Thymus (tissue), 11 donors: ENCODE measurements at regions not wholly inside any gene's neighbourhood (a gene's known extent, or its start where the extent isn't known, plus 50 kb on each side); places are given as distances from the start of the nearest gene placed in this dataset.
"Not testable (repeated sequence)": the region's sequence is repeated elsewhere in the genome, so short reads cannot be mapped to it uniquely, and the experiment has no call there.

Source experiments
- DNase-seq, 9 donors: peaks; one replicate each; pipeline ENCODE4 v3.0.0-alpha.2; 2013; ENCODE audit warnings: low spot score in 9 of 9, low read depth in 6 of 9, missing footprints in 1 of 9
- H3K27ac ChIP-seq, 2 donors: one replicate each; pipeline ENCODE4 v1.5.1; 2013; ENCODE audit warnings: control low read depth in 1 of 2, low read depth in 1 of 2, low read length in 1 of 2, mild to moderate bottlenecking in 1 of 2, moderate library complexity in 1 of 2
- H3K27me3 ChIP-seq, 2 donors: one replicate each; pipeline ENCODE4 v1.5.1; 2013; ENCODE audit warnings: low read length in 1 of 2; ENCODE audit not compliant: control insufficient read depth in 2 of 2, insufficient read depth in 1 of 2
- H3K36me3 ChIP-seq, 2 donors: one replicate each; pipeline ENCODE4 v1.5.1; 2013; ENCODE audit warnings: low read length in 1 of 2, mild to moderate bottlenecking in 1 of 2, moderate library complexity in 1 of 2; ENCODE audit not compliant: control insufficient read depth in 2 of 2, insufficient read depth in 2 of 2
- H3K4me1 ChIP-seq, 2 donors: one replicate each; pipeline ENCODE4 v1.5.1; 2013; ENCODE audit warnings: low read length in 2 of 2; ENCODE audit not compliant: control insufficient read depth in 2 of 2, insufficient read depth in 2 of 2
- H3K4me3 ChIP-seq, 2 donors: one replicate each; pipeline ENCODE4 v1.5.1; 2013; ENCODE audit warnings: low read length in 2 of 2, control low read depth in 1 of 2, mild to moderate bottlenecking in 1 of 2
- H3K9me3 ChIP-seq, 2 donors: one replicate each; pipeline ENCODE4 v1.5.1; 2013; ENCODE audit warnings: low read length in 1 of 2, mild to moderate bottlenecking in 1 of 2; ENCODE audit not compliant: control insufficient read depth in 2 of 2, insufficient read depth in 1 of 2
- WGBS: extraction: QIAGEN DNeasy Blood & Tissue Kit; methylation state at CpG from one replicate; pipeline ENCODE4 v1.1.7; 2013; 5-methylcytosine and 5-hydroxymethylcytosine counted together
- donor health status: healthy.

DNA sequence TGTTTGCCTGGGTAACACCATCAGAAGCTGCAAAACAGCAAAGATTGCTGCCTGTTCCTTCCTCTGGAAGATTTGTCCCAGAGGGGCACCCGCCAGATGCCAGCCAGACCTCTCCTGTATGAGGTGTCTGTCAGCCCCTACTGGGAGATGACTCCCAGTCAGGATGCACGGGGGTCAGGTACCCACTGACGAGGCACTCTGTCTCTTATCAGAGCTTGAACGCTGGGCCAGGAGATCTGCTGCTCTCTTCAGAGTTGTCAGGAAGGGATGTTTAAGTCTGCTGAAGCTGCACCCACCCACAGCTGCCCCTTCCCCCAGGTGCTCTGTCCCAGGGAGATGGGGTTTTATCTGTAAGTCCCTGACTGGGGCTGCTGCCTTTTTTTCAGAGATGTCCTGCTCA, 207.4 kb upstream of the PDE3A start:
- H3K4me3 ChIP-seq, H3K27ac ChIP-seq, DNase-seq, H3K27me3 ChIP-seq, H3K9me3 ChIP-seq, H3K36me3 ChIP-seq, H3K4me1 ChIP-seq: not testable (repeated sequence)
- 94% methylated on average over 4 of the region's 4 CpGs for WGBS

DNA sequence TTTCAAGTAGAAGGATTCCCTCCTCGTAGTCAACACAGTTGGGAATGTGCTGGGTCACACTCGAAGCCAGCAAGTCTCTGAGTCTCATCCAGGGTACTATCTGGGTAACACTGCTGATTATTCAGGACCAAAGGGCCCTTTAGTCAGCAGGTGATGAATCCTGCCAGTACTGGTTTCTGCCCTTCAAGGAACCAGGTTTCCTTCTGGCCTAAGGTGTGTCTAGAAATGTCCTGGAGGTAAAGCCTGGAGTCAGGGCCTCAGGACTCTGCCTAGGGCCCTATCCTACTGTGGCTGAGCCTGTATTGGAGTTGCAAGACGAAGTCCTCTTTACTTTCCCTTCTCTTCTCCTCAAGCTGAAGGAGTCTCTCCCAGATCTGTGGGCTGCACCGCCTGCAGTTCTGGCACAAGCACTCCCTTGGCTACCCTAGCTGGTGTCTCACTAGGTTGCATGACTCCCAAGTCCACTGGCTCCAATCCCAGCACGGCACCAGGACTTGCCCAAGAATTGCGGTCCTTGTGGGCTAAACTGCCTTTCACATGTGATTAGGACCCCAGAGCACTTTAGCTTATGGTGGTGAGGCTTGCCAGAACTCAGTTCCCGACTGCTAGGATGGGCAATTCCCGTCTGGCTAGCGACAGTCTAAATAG, 193.7 kb upstream of the PDE3A start:
- WGBS, result 94% methylated on average over 9 of the region's 9 CpGs
- no peaks in the 10 kb centered on the region for H3K9me3 ChIP-seq
- no peak for DNase-seq

DNA sequence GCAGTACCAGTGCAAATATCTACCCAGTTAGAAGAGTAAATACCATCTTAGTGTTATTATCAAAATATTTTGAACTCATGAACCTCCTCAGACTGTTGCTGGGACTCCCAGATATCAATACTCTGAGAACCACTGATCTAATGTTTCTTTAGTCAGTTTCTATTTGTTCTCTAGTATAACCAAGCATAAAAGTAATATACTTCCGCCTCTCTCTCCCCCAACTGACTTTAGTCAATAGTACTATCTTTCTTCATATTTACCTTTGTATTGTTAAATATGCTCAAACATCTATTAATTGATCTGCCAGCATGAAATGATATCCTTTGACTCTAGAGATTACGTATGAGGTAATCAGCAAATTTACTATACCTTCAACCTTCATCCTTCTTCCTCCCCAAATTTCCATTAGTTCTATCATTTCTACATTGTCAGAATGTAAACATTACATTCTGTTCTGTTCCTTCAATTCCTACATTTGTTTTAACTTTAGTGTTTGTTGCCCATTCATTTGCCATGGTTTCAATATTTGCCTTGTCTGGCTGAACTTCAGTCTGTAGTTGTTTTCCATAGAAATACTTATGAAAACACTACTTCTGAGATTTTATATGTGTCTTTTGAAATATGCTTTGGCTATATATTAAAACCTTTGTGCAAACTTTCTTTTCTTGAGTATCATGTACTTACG, 192.5 kb upstream of the PDE3A start:
- Histone ChIP-seq H3K27me3 (no peaks in the 10 kb centered on the region), H3K27ac (no peak overlapping the region), H3K9me3 (no peaks in the 10 kb centered on the region), H3K4me3 (no peak overlapping the region), H3K36me3 (no peaks in the 10 kb centered on the region), H3K4me1 (no peaks in the 10 kb centered on the region)
- DNase-seq, result no peak
- WGBS, result 98% methylated on average over 3 of the region's 3 CpGs

More for the DNA sequence above, 193.7 kb upstream of the PDE3A start:
- Histone ChIP-seq H3K27ac (no peak overlapping the region), H3K36me3 (no peaks in the 10 kb centered on the region), H3K4me3 (no peak overlapping the region), H3K27me3 (no peaks in the 10 kb centered on the region), H3K4me1 (no peaks in the 10 kb centered on the region)

DNA sequence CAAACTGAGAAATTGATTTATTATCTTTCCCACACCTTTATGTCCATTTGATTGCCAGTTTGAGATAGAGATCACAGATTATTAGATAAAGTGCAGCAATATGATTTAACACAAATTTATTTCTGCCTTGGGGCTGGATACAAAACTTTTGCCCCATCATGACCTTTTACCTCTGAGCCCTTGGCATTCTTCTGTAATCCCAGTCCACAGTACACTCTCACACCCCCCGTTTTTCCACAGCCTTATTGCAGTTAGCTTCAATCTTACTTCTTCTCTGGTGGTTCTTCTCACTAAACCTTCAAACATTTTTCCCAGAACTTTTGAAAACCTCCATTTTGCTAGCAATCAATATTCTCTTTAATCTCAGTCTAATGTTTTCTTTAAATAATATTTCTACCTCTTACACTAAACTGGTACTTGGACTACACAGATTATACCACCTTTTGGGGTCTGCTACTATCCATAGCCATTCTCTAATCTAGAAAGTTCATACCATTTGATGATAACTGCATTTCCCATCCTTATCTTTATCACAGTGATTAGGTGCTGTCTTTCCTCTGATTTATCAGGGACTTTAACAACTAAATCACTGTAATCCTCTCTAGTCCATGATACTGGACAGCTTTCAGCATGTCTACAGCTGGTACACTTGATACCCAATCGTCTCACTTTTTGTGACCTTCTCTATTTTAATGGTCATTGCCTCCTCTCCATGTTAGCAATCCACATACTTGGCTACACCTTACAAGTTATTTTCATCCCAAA, 186.7 kb upstream of the PDE3A start:
- Histone ChIP-seq H3K27ac (no peak overlapping the region), H3K9me3 (no peaks in the 10 kb centered on the region), H3K4me3 (no peak overlapping the region), H3K36me3 (no peaks in the 10 kb centered on the region), H3K4me1 (no peaks in the 10 kb centered on the region), H3K27me3 (no peaks in the 10 kb centered on the region)
- WGBS, result 85% methylated on average over 2 of the region's 2 CpGs
- no peak for DNase-seq

DNA sequence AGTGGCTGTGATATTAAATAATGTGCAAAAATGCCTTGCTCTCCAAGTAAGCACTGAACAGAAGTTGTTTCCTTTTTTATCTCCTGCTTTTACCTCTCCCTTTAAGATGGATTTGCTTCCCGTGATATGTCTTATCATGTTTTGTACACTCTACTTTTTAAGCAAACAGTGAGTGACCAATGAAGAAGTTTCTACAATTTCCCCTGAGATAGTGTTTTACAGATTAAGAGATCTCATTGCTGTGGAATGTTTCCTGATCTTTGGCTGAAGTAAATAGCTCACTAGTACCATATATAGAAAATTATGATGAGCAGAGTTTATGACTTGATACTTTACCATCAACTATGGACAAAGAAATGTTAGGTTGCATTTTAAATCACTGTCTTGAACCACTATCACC, 184.8 kb upstream of the PDE3A start:
- DNase-seq, result no peak
- Histone ChIP-seq H3K9me3 (no peaks in the 10 kb centered on the region), H3K27ac (no peak overlapping the region), H3K27me3 (no peaks in the 10 kb centered on the region), H3K4me3 (no peak overlapping the region), H3K36me3 (no peaks in the 10 kb centered on the region), H3K4me1 (no peaks in the 10 kb centered on the region)
- WGBS, result 97% methylated on average over 1 of the region's 1 CpG

DNA sequence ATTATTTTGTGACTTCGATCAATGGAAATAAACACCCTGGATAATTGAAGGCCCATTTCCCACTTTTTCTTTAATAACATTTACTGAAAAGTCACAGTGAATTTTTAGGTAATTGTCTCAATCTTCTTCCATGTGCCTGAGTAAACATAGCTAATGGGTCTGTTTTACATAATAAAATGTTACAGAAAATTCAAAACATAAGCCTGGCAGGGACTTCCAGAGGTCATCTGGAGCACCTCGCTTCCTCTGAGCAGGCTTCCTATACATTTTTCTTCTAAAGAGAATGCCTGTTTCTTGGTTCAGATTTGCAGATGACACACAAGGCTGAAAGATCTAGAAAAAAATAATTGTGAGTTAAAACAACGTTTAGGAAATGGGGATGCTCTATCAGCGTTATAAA, 183.8 kb upstream of the PDE3A start:
- no peak for DNase-seq
- 95% methylated on average over 4 of the region's 4 CpGs for WGBS

DNA sequence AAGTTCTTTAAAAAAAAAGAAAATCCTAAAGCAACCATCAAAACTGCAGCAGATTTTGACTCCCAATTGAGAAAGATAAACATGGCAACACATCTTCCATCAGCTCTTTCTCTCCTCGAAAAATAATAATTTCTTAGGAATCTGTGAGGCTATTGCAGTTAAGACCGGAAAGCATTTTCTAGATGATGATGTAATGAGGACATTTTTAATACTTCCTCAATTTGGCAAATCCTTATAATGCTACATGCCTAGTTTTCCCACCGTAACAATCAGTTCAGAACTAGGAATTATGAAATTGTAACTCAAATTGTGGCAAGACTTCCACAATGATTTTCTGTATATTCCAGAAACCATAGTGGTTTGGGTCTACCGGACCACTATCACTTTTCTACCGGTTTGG, 180.9 kb upstream of the PDE3A start:
- Histone ChIP-seq H3K27ac (no peak overlapping the region), H3K36me3 (no peaks in the 10 kb centered on the region), H3K9me3 (no peaks in the 10 kb centered on the region), H3K4me1 (no peaks in the 10 kb centered on the region), H3K4me3 (no peak overlapping the region), H3K27me3 (no peaks in the 10 kb centered on the region)
- 94% methylated on average over 5 of the region's 5 CpGs for WGBS
- no peak for DNase-seq

More for the DNA sequence above, 183.8 kb upstream of the PDE3A start:
- H3K27ac ChIP-seq, result no peak overlapping the region
- H3K27me3 ChIP-seq, result no peaks in the 10 kb centered on the region
- H3K4me1 ChIP-seq, result no peaks in the 10 kb centered on the region
- H3K9me3 ChIP-seq, result no peaks in the 10 kb centered on the region
- H3K4me3 ChIP-seq, result no peak overlapping the region
- H3K36me3 ChIP-seq, result no peaks in the 10 kb centered on the region

DNA sequence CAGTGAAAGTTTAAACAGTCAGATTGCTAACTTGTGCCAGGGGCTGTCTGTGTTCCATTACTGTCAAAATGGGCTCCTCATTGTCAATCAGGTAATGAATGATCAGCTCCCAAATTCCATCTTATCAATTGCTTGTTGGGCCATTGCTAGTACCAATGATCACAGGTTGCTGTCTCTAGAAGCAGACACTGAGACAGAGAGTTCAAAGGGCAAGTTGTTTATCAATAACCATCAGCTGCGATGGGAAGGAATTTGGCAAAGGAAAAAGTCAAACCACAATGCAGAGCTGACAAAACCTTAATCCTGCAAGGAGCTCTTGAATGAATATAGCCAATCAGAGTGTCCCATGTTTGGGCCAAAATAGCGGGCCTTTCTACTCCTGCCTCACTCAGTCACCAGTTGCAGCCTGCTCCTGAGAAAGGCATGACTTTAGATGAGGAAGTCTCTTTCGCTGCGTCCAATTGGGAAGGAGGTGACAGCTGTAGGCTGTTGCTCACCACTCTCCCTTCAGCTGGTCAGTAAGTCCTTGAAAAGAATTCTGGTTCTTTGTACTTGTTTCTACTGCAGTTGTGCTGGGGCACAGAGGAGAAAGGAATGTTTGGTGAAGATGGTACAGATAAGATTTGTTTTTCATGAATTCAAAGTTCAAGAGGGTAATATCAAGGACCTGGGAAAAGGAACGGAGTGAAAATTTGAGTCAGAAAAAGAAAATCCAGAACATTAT, 179.2 kb upstream of the PDE3A start:
- Histone ChIP-seq H3K9me3 (no peaks in the 10 kb centered on the region), H3K36me3 (no peaks in the 10 kb centered on the region), H3K27ac (no peak overlapping the region), H3K4me3 (no peak overlapping the region), H3K27me3 (no peaks in the 10 kb centered on the region), H3K4me1 (no peaks in the 10 kb centered on the region)
- WGBS, result 93% methylated on average over 5 of the region's 5 CpGs
- no peak for DNase-seq

DNA sequence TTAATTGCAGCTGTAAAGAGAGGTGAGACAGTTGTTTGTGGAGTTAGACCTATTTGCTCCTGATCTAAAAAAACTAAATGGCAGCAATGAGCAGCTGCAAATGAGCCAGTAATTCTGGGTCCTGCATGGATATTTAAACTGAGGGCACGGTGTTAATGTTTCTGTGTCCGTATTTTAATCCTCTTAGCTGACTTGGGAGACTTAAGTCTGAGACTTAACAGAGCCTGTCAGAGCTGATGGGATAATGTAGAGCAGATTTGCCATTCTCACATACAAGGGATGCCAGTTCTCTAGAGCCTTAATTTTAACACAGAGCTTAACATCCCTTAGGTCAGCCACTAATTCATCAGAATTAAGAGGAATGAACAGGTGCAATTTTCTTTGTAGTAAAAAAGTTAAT, 178.6 kb upstream of the PDE3A start:
- H3K4me3 ChIP-seq, result no peak overlapping the region
- no peaks in the 10 kb centered on the region for H3K4me1 ChIP-seq
- H3K9me3 ChIP-seq, result no peaks in the 10 kb centered on the region
- DNase-seq, result no peak
- no peaks in the 10 kb centered on the region for H3K36me3 ChIP-seq
- H3K27ac ChIP-seq, result no peak overlapping the region
- no peaks in the 10 kb centered on the region for H3K27me3 ChIP-seq
- WGBS, result 94% methylated on average over 2 of the region's 2 CpGs
